ENCODE measurements at regions not wholly inside any gene's neighbourhood (a gene's known extent, or its start where the extent isn't known, plus 50 kb on each side); places are given as distances from the start of the nearest gene placed in this dataset.
A peak's percentile ranks its signal among the peaks of the same experiment; 100 is the strongest.

DNA sequence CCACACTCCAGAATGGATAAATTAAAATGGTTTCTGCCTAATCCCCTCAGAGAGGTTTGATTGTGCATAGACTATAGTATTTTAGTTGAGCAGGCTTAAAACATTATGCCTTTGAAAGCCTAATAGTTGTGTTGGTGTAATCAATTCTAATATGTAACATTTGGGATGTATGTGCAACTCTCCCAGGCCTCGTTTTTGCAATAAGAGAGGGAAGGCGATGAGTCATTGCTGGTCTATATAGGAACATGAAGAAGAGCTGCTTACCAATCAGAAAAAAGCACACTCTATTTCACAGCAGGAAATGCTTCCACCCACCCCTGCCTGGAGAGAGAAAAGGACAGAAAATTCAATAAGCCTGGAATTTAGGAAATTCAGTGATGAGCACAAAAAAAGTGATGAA is 1424.0 kb upstream of the PIK3C3 start:
- no peak overlapping the region for H2BK5ac ChIP-seq (ENCODE audit: low read depth, low read length, poor library complexity, severe bottlenecking)
- no peak overlapping the region for H3K4me3 ChIP-seq (ENCODE audit: insufficient read depth in 1 of 2, low read depth in 1 of 2, low read length in 2 of 2)
- H3K27ac ChIP-seq (ENCODE audit: low read length, poor library complexity, severe bottlenecking): no peak overlapping the region
- no peaks in the 10 kb centered on the region for H3K27me3 ChIP-seq (ENCODE audit: control insufficient read depth in 1 of 2, insufficient read depth in 1 of 2, low read length in 2 of 2)
- no peak overlapping the region for H3K9ac ChIP-seq (ENCODE audit: low read length)
- no peak overlapping the region for H3K14ac ChIP-seq (ENCODE audit: low read length in 2 of 2)
- H3K36me3 ChIP-seq (ENCODE audit: control insufficient read depth in 1 of 2, insufficient read depth in 2 of 2, low read depth in 1 of 2, low read length in 2 of 2): no peaks in the 10 kb centered on the region
- H2BK120ac ChIP-seq (ENCODE audit: low read depth, low read length): no peak overlapping the region
- no peak overlapping the region for H4K91ac ChIP-seq (ENCODE audit: low read length)
- H3K4me2 ChIP-seq (ENCODE audit: low read length, poor library complexity, severe bottlenecking): no peak overlapping the region
- H3K79me1 ChIP-seq (replicated peaks; ENCODE audit: low read length, poor library complexity, severe bottlenecking): no peaks in the 10 kb centered on the region
- no CpG with 5 or more reads among the region's 2 CpGs for WGBS
- H3K4me1 ChIP-seq (ENCODE audit: control insufficient read depth, insufficient read depth, low read depth, low read length): no peaks in the 10 kb centered on the region
- no peaks in the 10 kb centered on the region for H3K9me3 ChIP-seq (ENCODE audit: control insufficient read depth, low read length)
- H2BK12ac ChIP-seq (ENCODE audit: low read length in 2 of 2): no peak overlapping the region
- DNase-seq: peak; percentile 30
- H2BK15ac ChIP-seq (ENCODE audit: low read depth, poor library complexity, severe bottlenecking): no peak overlapping the region
- no peak overlapping the region for H3K4ac ChIP-seq (ENCODE audit: low read depth in 1 of 2, low read length in 2 of 2)
- H3K18ac ChIP-seq (ENCODE audit: low read depth in 1 of 2, low read length in 2 of 2): no peak overlapping the region
- H3K23ac ChIP-seq (ENCODE audit: low read length in 2 of 2): no peak overlapping the region
- no peak overlapping the region for H2AK5ac ChIP-seq (ENCODE audit: low read length, severe bottlenecking)
- H2AFZ ChIP-seq (ENCODE audit: low read depth, low read length): no peak overlapping the region
- H4K8ac ChIP-seq (ENCODE audit: low read length): no peak overlapping the region

DNA sequence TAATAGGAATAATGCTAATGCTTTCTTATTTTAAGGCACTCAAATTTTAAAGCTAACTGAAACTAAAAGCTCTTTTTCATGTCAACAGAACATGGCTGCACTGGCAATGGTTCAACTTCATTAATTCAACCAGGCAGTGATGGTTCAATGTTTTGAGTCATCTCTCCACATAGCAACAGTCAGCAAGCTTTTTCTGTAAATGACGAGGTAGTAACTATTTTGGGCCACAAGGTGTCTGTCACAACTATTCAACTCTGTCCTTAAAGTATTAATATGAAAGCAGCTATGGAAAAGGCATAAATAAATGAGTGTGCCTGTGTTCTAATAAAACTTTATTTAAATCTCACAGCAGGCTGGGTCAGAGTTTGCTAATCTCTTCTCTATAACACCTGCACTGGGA is 1425.6 kb upstream of the PIK3C3 start:
- H3K9ac ChIP-seq (ENCODE audit: low read length): no peak overlapping the region
- no peaks in the 10 kb centered on the region for H3K36me3 ChIP-seq (ENCODE audit: control insufficient read depth in 1 of 2, insufficient read depth in 2 of 2, low read depth in 1 of 2, low read length in 2 of 2)
- no peak overlapping the region for H3K4ac ChIP-seq (ENCODE audit: low read depth in 1 of 2, low read length in 2 of 2)
- no peaks in the 10 kb centered on the region for H3K9me3 ChIP-seq (ENCODE audit: control insufficient read depth, low read length)
- H3K18ac ChIP-seq (ENCODE audit: low read depth in 1 of 2, low read length in 2 of 2): no peak overlapping the region
- H3K4me3 ChIP-seq (ENCODE audit: insufficient read depth in 1 of 2, low read depth in 1 of 2, low read length in 2 of 2): no peak overlapping the region
- H2BK15ac ChIP-seq (ENCODE audit: low read depth, poor library complexity, severe bottlenecking): no peak overlapping the region
- no CpG with 5 or more reads among the region's 1 CpG for WGBS
- H2AK5ac ChIP-seq (ENCODE audit: low read length, severe bottlenecking): no peak overlapping the region
- no peak overlapping the region for H2BK120ac ChIP-seq (ENCODE audit: low read depth, low read length)
- H3K4me2 ChIP-seq (ENCODE audit: low read length, poor library complexity, severe bottlenecking): no peak overlapping the region
- no peaks in the 10 kb centered on the region for H3K79me1 ChIP-seq (replicated peaks; ENCODE audit: low read length, poor library complexity, severe bottlenecking)
- H4K91ac ChIP-seq (ENCODE audit: low read length): no peak overlapping the region
- no peak overlapping the region for H3K23ac ChIP-seq (ENCODE audit: low read length in 2 of 2)
- no peak overlapping the region for H2BK5ac ChIP-seq (ENCODE audit: low read depth, low read length, poor library complexity, severe bottlenecking)
- H3K4me1 ChIP-seq (ENCODE audit: control insufficient read depth, insufficient read depth, low read depth, low read length): no peaks in the 10 kb centered on the region
- peak; percentile 14 for DNase-seq
- no peak overlapping the region for H2AFZ ChIP-seq (ENCODE audit: low read depth, low read length)
- H2BK12ac ChIP-seq (ENCODE audit: low read length in 2 of 2): no peak overlapping the region
- no peak overlapping the region for H3K27ac ChIP-seq (ENCODE audit: low read length, poor library complexity, severe bottlenecking)
- no peaks in the 10 kb centered on the region for H3K27me3 ChIP-seq (ENCODE audit: control insufficient read depth in 1 of 2, insufficient read depth in 1 of 2, low read length in 2 of 2)
- H3K14ac ChIP-seq (ENCODE audit: low read length in 2 of 2): no peak overlapping the region
- H4K8ac ChIP-seq (ENCODE audit: low read length): no peak overlapping the region

DNA sequence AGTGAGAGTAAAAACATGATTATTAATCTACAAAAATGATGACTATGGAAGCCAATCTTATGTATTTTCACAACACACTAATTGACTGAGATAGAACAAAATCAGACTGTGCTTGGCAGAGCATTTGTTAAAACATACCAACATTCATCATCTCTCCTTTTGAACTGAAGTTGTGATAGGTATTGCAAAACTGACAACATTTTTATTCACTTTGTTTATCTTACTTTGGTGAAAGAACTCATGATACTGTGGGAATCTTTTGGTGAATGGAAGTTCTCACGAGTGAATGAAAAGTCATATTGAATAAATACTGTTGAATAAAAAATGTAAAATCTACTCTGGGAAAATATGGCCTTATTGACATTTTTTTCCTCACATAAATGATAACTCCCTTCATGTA is 1430.2 kb upstream of the PIK3C3 start:
- Histone ChIP-seq H4K8ac (ENCODE audit: low read length) (no peak overlapping the region), H3K23ac (ENCODE audit: low read length in 2 of 2) (no peak overlapping the region), H2AFZ (ENCODE audit: low read depth, low read length) (no peak overlapping the region), H2AK5ac (ENCODE audit: low read length, severe bottlenecking) (no peak overlapping the region), H3K79me1 (replicated peaks; ENCODE audit: low read length, poor library complexity, severe bottlenecking) (no peaks in the 10 kb centered on the region), H3K4me2 (ENCODE audit: low read length, poor library complexity, severe bottlenecking) (no peak overlapping the region), H3K36me3 (ENCODE audit: control insufficient read depth in 1 of 2, insufficient read depth in 2 of 2, low read depth in 1 of 2, low read length in 2 of 2) (no peaks in the 10 kb centered on the region), H3K4me3 (ENCODE audit: insufficient read depth in 1 of 2, low read depth in 1 of 2, low read length in 2 of 2) (no peak overlapping the region), H2BK120ac (ENCODE audit: low read depth, low read length) (no peak overlapping the region), H3K4ac (ENCODE audit: low read depth in 1 of 2, low read length in 2 of 2) (no peak overlapping the region), H2BK15ac (ENCODE audit: low read depth, poor library complexity, severe bottlenecking) (no peak overlapping the region), H3K9ac (ENCODE audit: low read length) (no peak overlapping the region), H2BK12ac (ENCODE audit: low read length in 2 of 2) (no peak overlapping the region), H3K27me3 (ENCODE audit: control insufficient read depth in 1 of 2, insufficient read depth in 1 of 2, low read length in 2 of 2) (no peaks in the 10 kb centered on the region), H4K91ac (ENCODE audit: low read length) (no peak overlapping the region), H3K14ac (ENCODE audit: low read length in 2 of 2) (no peak overlapping the region), H3K27ac (ENCODE audit: low read length, poor library complexity, severe bottlenecking) (no peak overlapping the region), H3K18ac (ENCODE audit: low read depth in 1 of 2, low read length in 2 of 2) (no peak overlapping the region), H3K4me1 (ENCODE audit: control insufficient read depth, insufficient read depth, low read depth, low read length) (no peaks in the 10 kb centered on the region), H2BK5ac (ENCODE audit: low read depth, low read length, poor library complexity, severe bottlenecking) (no peak overlapping the region), H3K9me3 (ENCODE audit: control insufficient read depth, low read length) (no peaks in the 10 kb centered on the region)
- no CpG with 5 or more reads among the region's 1 CpG for WGBS
- DNase-seq: no peak

DNA sequence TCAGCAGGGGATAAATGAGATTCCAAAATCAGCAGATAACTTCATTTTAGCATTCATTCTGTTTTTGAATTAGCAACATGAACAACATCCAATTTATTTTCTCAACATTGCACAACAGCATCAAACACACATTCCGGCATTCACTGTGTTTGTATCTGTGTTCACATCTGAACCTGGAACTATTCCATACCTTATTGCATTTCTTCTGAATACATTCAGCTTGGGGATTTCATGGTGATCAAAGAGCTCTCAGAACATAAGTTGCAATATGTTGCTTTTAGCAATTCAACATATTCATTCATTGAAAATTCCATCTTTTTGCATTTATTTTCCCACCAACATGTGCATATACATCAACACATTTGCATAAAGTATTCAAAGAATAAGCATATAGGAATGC is 1431.7 kb upstream of the PIK3C3 start:
- H3K4me2 ChIP-seq (ENCODE audit: low read length, poor library complexity, severe bottlenecking): no peak overlapping the region

More for the DNA sequence above, 1431.7 kb upstream of the PIK3C3 start:
- Histone ChIP-seq H3K18ac (ENCODE audit: low read depth in 1 of 2, low read length in 2 of 2) (no peak overlapping the region), H3K79me1 (replicated peaks; ENCODE audit: low read length, poor library complexity, severe bottlenecking) (no peaks in the 10 kb centered on the region), H2BK12ac (ENCODE audit: low read length in 2 of 2) (no peak overlapping the region), H3K23ac (ENCODE audit: low read length in 2 of 2) (no peak overlapping the region), H3K14ac (ENCODE audit: low read length in 2 of 2) (no peak overlapping the region), H3K9me3 (ENCODE audit: control insufficient read depth, low read length) (no peaks in the 10 kb centered on the region), H4K8ac (ENCODE audit: low read length) (no peak overlapping the region), H3K4ac (ENCODE audit: low read depth in 1 of 2, low read length in 2 of 2) (no peak overlapping the region), H2BK15ac (ENCODE audit: low read depth, poor library complexity, severe bottlenecking) (no peak overlapping the region), H2AFZ (ENCODE audit: low read depth, low read length) (no peak overlapping the region), H3K4me3 (ENCODE audit: insufficient read depth in 1 of 2, low read depth in 1 of 2, low read length in 2 of 2) (no peak overlapping the region), H4K91ac (ENCODE audit: low read length) (no peak overlapping the region), H3K27me3 (ENCODE audit: control insufficient read depth in 1 of 2, insufficient read depth in 1 of 2, low read length in 2 of 2) (no peaks in the 10 kb centered on the region), H2BK5ac (ENCODE audit: low read depth, low read length, poor library complexity, severe bottlenecking) (no peak overlapping the region), H3K4me1 (ENCODE audit: control insufficient read depth, insufficient read depth, low read depth, low read length) (no peaks in the 10 kb centered on the region), H2BK120ac (ENCODE audit: low read depth, low read length) (no peak overlapping the region), H3K36me3 (ENCODE audit: control insufficient read depth in 1 of 2, insufficient read depth in 2 of 2, low read depth in 1 of 2, low read length in 2 of 2) (no peaks in the 10 kb centered on the region), H2AK5ac (ENCODE audit: low read length, severe bottlenecking) (no peak overlapping the region), H3K9ac (ENCODE audit: low read length) (no peak overlapping the region), H3K27ac (ENCODE audit: low read length, poor library complexity, severe bottlenecking) (no peak overlapping the region)
- no peak for DNase-seq
- WGBS: 89% methylated on average over 1 of the region's 1 CpG
